ENCODE measurements at regions not wholly inside any gene's neighbourhood (a gene's known extent, or its start where the extent isn't known, plus 50 kb on each side); places are given as distances from the start of the nearest gene placed in this dataset.

DNA sequence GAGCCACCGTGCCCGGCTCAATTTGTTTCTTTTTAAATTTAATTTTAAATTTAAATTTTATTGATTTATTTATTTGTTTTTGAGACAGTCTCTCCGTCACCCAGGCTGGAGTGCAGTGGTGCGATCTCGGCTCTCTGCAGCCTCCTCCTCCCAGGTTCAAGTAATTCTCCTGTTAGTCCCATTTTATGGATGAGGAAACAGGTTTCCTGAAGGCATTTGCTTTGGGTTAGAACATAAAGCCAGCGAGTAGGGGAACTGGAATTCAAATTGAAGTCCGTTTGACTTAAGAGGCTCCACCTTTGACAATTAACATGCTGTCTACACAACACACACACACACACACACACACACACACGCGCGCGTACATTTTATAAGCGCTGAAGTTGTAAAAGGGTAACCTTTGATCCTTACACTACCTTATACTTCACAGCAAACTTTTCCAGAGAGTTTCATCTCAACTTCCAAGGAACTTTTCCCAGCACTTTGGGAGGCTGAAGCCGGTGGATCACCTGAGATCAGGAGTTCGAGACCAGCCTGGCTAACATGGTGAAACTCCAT is 232.0 kb downstream of the BCAS1 start:
- no peak for DNase-seq

DNA sequence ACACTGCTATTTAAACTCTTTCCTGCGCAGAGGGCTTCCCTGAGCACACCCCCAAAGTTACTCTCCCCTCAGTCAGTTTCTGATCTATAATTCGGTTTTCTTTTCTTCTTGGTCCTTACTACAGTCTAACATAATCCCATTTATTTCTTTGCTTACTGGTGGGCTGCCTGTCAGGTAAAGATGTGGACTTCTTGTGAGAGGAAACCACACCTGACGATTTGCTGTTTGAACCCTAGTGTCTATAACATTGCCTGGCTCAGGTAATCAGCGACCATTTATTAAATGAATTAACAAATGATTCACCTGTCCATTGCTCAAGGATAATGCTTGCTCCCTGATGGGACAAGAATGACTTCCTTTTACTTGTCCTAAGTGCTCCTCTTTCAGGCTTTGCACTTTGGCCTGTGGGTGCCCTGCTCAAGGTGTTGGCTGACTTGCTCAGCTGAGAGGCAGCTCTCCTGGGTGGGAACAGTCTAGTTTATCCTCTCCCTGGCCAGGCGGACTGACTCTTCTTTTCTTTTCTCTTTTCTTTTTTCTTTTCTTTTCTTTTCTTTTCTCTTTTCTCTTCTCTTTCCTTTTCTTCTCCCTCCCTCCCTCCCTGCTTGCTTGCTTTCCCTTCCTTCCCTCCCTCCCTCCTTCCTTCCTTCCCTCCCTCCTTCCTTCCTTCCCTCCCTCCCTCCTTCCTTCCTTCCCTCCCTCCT is 233.1 kb downstream of the BCAS1 start:
- DNase-seq = no peak

DNA sequence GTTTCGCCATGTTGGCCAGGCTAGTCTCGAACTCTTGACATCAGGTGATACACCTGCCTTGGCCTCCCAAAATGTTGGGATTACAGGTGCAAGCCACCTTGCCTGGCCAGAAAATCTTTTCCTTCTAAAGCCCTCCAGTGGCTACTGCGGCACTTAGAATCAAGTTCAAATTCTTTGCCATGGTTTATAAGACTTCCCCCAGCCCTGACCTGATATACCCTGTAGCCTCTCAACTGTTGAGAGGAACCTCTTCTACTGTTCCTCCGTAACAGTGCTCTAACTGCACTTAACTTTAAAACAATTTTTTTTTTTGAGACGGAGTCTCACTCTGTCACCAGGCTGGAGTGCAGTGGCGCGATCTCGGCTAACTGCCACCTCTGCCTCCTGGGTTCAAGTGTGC is 235.6 kb downstream of the BCAS1 start:
- DNase-seq = no peak

DNA sequence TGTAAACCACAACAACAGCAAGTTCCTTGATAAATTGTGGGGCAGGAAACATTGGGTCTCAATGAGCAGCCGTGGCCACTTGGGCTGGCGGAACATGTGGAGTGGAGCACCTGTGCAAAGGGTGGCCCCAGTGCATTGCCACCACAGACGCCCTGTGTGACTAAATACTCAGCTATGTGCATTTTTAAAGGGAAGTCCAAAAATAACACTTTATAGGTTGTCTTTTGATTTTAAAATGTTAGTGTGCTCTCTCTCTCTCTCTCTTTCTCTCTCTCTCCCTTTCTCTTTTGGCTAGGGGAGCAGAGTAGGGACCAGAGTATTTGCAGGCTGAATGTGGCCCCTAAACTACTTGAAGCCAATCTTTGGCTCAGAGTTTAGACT is 236.3 kb downstream of the BCAS1 start:
- DNase-seq = no peak

DNA sequence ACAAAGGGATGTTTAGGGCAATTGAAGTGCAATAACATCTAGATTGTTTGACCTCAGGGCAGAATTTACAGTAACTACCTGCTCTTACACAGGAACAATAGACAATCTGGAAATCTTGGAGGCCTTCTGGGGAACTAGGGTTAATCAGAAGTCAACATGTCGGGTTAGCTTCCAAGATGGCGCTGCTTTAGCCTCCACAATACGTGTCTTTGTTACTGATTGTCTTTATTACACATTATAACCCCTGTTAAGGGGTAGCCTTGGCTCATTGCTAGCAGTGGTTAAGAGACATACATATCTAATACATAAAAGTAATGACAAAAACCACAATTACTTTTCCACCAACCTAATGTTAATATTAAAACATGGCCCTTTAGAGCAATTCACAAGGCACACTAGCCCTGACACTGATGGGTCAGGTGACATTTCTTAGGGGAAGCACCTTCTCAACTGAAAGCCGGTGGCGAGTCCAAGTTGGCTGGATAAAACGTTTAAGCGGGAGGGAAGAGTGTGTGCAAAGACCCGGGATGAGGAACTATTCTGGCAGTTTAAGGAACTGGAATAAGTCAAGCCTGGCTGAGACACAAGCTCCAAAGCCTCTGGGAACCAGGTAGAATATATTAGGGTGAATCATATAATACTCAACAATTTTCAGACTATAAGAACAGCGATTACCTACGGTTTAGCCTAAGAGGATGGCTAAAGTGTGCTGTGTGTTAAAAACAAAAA is 236.9 kb downstream of the BCAS1 start:
- DNase-seq = no peak

DNA sequence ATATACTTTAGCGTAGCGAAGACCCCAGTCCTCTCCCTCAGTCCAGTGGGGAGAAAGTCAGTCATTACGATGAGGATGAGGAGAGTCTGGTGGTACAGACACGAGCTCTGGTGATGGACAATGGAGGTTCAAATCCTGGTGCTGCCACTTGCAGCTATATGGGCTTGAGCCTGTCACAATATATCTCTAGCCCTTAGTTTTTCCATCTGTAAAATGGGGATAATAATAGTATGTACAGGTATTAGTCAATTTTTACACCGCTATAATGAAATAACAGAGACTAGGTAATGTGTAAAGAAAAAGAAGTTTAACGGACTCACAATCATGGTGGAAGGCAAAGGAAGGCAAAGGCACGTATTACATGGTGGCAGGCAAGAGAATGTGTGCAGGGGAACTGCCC is 237.9 kb downstream of the BCAS1 start:
- no peak for DNase-seq

DNA sequence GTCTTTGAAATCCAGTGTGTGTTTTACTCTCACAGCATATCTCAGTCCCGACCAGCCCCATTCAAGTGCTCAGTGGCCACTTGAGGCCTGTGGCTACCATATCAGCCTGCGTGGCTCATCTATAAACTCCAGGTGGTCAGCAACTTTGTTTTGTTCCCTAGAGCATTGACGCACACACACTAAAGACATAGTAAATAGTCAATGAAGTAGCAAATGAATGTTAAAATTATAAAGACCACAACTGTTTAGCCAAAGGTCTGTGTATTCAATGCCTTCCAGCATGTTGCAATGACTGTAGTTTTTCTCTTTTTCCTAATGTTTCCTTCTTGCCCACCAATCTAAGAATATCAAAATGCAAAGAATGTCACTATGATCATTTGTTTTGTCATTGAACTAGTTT is 238.2 kb upstream of the ZNF217 start:
- no peak for DNase-seq

DNA sequence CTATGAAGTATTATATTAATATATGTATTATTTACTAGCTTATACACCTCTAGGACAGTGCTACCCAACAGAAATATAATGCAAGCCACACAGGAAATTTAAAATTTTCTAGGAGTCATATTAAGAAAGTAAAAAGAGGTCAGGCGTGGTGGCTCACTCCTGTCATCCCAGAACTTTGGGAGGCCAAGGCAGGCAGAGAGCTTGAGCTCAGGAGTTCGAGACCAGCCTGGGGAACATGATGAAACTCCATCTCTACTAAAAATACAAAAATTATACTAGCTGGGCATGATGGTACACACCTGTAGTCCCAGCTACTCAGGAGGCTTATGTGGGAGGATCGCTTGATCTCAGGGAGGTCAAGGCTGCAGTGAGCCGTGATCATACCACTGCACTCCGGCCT is 237.6 kb upstream of the ZNF217 start:
- no peak for DNase-seq

DNA sequence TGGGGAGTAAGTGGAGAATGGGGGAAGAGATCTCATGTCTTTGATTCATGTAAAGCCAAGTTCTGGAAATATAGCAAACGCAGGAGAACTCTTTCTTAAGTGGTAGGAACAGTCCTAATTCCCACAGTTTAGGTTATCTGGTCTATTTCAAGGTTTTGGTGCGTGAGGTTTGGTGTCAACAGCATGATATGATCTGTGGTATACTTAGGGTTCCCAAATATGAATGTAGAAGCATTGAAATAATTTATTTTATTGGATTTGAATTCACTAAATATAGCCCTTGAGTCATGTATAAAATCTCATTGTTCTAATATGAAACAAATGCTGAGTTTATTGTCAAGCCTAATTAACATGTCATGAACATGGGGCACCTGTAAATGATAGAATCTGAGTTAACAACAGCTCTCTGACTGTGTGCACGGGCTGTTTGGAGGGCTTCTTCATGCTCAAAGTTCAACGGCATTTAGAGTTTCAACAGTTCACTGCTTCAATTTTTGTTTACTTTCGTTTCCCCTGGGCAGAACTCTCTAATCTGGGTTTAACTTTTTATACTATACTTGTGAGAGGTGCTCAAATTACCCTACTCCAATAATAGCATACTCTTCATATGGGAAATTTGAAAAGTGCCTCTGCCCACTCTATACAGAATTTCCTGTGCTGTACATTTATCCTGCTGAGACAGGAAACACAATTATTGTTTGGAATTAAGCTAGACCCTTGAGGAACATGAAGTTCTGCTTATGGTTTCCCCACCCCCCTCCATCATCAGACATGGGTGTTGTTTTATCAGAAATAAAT is 236.3 kb upstream of the ZNF217 start:
- DNase-seq = no peak

DNA sequence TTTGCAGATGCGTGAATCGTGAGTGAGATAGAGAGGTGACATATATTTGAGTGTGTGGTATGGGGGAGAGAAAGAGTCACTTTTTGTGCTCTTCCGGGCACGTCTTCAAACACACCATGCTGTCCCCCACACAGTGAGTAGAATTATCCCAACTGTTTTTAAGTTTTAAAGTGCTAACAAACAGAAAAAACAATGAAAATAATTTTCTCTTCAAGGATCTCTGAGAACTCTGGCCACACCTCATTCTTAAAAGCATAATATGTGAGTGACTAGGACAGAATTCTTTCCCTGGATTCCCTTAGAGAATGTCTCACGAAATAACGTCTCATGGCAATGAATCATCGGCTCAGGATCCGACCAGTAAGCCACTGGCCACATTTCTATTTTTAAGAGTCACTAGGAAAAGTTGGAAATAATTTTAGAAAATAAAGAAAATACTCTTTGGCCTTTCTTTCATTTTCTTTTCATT is 235.7 kb upstream of the ZNF217 start:
- no peak for DNase-seq

DNA sequence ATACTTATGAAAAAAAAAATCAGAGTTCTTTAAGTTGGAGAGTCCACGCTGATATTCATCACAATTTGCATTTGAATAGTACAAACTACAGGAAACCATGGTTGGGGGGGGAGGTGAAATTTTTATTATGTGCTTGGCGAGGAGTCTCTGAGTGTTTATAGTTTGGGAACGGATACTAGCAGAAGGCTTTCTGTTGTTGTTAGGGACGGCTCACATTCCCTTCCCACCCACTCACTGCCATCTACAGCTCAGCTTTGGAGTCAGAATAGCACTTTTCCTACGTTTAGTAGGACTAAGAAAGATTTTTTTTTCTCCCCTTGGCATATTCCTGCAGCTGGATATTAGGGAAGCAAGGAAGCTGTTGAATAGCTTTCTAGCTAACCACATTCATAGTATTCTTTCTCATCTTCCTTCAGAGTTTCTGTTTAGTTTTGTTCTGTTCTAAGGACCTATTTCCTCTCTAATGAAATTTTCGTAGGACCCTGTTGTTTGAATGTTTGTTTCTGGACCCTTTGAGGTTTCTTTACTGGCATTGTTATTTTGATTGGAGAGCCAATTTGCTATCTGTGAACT is 235.1 kb upstream of the ZNF217 start:
- DNase-seq = peak in 5 of 58 donors; percentile 1 to 9 (median 2)

DNA sequence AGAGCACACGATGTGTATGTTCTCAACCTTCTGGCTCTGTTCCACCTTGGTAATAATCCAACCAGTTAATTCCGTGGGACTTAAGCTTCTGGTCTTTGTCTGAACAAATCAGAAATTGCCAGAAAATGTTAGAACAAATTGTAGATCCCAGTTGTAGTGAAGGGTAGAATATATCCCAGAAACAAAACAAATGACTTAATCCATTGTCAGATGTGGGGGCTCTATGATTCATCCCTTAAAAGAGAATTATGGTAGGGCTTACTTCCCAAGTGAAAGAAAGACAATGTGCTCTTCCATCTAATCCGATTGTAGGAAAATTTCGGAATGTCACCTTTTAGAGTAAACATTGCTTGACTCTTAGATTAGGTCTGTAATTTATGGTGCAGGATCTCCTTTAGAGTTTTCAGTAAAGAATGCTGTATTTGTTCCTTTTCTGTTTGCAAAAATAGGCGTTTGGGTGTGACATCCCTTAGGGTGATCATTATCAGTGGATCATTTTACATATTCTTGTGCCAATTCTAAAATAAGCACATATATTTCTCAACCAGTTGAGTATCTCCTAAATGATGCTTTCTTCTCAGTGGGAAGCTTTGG is 234.5 kb upstream of the ZNF217 start:
- DNase-seq = no peak

DNA sequence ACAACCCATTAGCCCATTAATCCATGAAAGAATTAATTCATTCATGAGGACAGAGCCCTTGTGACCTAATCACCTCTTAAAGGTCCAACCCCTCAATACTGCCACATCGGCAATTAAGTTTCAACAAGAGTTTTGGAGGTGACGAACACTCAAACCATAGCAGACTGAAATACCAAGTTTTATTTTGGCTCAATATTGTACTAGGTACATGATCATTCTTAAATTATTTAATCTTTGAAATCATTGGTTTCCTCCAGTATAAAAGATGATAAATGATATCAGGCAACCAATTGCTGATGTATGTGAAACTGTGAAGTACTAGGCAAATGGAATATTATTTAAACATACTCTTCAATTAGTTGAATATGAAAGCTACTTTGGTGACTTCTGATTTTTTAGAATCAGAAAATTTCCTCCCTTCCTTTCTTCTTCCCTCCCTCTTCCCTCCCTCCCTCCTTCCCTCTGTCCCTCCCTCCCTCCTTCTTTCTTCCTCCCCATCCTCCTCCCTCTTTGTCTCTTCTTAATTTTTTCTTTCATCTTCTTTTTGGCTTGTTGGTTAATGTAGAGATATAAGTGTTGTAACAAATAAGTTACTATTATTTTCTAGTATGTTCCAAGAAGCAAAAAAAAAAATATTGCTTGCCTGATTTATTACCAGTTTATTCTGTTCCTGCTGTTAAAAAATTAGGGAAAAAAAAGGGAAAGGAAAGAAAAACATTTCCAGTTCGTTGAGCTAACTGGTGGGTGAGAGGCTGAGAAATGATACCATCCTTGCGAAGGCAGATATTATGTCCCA is 233.9 kb upstream of the ZNF217 start:
- DNase-seq = no peak

DNA sequence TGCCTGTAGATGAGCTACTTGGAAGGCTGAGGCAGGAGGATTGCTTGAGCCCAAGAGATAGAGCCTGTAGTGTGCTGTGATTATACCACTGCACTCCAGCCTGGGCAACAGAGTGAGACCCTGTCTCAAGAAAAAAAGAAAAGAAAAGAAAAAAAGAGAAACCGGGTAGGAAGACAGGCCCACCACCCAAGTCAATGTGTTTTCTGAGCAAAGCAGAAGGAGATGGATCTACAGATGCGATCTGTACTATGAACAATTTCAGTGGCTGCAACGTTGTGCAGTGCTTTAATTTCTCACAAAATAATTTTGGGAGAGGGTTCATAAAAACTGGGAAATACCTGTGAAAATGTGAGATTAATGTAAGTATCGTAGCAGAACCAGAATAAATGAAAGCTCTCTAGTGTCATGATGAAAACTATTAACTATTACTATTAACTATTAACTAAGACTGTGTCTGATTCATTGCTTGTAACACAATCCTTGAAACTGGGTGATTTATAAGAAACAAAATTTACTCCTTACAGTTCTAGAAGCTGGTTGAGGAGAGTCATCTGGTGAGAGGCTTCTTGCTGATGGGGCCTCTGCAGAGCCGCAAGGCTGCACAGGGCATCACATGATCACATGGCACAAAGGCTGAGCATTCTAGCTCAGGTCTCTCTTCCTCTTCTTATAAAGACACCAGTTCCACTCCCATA is 233.1 kb upstream of the ZNF217 start:
- DNase-seq = peak in 1 of 58 donors; percentile 1

DNA sequence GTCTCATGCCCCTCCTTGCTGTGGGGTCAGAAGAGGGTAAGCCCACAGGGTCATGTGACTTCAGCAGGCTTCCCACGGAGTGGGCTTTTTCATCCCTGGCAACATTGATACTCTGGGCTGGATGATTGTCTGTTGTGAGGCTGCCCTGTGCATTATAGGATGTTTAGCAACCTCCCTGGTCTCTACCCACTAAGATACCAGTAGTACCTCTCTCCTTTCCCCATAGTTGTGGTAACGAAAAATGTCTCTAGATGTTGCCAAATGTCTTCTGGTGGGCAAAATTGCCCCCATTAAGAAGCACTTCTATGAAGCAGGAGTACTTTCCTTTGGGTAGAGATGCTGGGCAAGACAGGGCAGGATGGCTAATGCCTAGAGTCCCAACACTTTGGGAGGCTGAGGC is 232.5 kb upstream of the ZNF217 start:
- no peak for DNase-seq

DNA sequence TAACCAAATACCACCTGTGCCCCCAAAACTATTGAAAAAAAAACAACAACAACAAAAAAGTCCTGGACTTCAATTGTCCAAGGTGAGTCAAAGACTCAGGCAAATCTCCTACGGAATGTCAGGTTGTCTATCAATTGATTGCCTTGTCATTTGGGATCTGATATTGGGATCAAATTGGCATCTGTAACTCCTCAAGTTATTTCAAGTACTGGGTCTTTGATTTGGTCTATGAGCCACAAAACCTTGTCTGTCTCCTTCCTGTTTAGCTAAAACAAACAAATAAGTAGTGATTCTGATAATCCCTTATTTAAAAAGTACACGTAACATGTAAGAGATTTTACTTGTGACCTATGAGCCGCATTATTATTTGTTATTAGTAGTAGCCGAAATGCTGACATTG is 231.6 kb upstream of the ZNF217 start:
- no peak for DNase-seq

DNA sequence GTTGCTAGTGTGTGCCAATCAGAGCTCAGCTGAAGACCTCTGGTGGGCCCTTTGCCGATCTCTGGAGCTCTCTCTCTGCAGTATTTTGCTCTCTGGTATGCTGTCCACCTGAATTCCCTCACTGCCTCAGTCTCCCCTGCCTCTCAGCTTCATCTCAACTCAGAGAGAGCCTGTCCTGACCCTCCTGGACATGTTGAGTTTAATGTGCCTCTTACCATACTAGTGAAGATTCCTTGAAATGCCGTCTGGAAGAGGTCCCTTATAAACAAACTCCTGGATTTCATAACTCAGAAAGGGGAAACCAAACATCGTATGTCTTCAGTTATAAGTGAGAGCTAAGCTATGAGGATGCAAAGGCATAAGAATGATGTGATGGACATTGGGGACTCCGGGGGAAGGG is 231.1 kb upstream of the ZNF217 start:
- DNase-seq = no peak

DNA sequence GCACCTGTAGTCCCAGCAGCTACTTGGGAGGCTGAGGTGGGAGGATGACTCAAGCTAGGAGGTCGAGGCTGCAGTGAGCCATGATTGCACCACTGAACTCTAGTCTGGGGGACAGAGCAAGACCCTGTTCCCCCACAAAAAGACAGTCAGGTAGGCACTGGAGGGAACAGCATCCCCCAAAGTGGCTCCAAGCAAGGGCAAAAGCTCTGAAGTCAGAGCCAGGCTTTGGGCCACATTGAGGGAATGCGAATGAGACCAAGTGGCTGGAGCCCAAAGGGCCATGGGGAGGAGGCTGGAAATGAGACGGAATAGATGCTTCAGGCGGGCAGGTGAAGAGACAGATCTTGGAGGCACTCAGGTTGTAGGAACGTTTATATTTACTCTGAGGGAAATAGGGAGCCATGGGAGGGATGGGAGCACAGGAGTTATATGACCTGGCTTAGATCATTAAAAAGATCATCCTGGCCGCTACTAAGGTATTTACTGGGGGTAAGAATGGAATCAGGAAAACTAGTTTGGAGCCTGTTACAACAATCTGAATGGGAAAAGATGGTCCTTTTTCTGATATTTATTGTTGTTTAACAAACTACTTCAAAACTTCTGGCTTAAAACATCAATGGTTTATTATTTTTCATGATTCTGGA is 229.6 kb upstream of the ZNF217 start:
- no peak for DNase-seq

DNA sequence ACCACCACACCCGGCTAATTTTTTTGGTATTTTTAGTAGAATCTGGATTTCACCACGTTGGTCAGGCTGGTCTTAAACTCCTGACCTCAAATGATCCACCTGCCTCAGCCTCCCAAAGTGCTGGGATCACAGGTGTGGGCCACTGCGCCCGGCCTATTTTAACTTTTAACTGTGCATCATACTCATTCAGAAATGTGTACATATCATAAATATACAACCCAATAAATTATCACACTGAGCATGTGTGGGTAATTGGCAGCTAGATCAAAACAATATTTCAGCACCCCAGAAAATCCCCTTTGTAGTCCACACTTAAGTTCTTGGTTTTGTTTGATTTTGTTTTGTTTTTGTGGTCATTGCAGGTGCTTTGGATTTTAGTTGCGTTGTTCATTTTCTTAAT is 228.9 kb upstream of the ZNF217 start:
- no peak for DNase-seq
